Mesenchymal stem cell (in vitro differentiated cells and primary cell): ENCODE measurements at regions not wholly inside any gene's neighbourhood (a gene's known extent, or its start where the extent isn't known, plus 50 kb on each side); places are given as distances from the start of the nearest gene placed in this dataset.

Experiments
- DNase-seq: peaks from one replicate; pipeline ENCODE4 v3.0.0-alpha.2; 2013
- H2AFZ ChIP-seq: one replicate; pipeline ENCODE4 v1.6.1; 2013; ENCODE audit warnings: low read depth, mild to moderate bottlenecking, control low read depth, inconsistent platforms, low read length, moderate library complexity
- H2AK5ac ChIP-seq: 2 replicates; pipeline ENCODE4 v1.6.1; 2013; ENCODE audit warnings: low read length, moderate library complexity, mild to moderate bottlenecking, inconsistent platforms; ENCODE audit not compliant: severe bottlenecking
- H2BK120ac ChIP-seq: one replicate; pipeline ENCODE4 v1.6.1; 2013; ENCODE audit warnings: low read depth, mild to moderate bottlenecking, inconsistent platforms, low read length, moderate library complexity
- H2BK12ac ChIP-seq, 2 experiments: one replicate each; pipeline ENCODE4 v1.6.1; 2013; ENCODE audit warnings: inconsistent platforms in 2 of 2, low read length in 2 of 2, mild to moderate bottlenecking in 2 of 2, moderate library complexity in 2 of 2, control low read depth in 1 of 2
- H2BK15ac ChIP-seq: one replicate; pipeline ENCODE4 v1.6.1; 2013; ENCODE audit warnings: mild to moderate bottlenecking, low read depth, inconsistent platforms; ENCODE audit not compliant: poor library complexity, severe bottlenecking
- H2BK5ac ChIP-seq: 2 replicates; pipeline ENCODE4 v1.6.1; 2013; ENCODE audit warnings: low read depth, mild to moderate bottlenecking, low read length, control low read depth, inconsistent platforms; ENCODE audit not compliant: poor library complexity, severe bottlenecking
- H3K14ac ChIP-seq, 2 experiments: one replicate each; pipeline ENCODE4 v1.6.1; 2013; ENCODE audit warnings: inconsistent platforms in 2 of 2, low read length in 2 of 2, control low read depth in 1 of 2, mild to moderate bottlenecking in 1 of 2, moderate library complexity in 1 of 2
- H3K18ac ChIP-seq, 2 experiments: one replicate each; pipeline ENCODE4 v1.6.1; 2013; ENCODE audit warnings: inconsistent platforms in 2 of 2, low read length in 2 of 2, control low read depth in 1 of 2, low read depth in 1 of 2, mild to moderate bottlenecking in 1 of 2
- H3K23ac ChIP-seq, 2 experiments: one replicate each; pipeline ENCODE4 v1.6.1; 2013; ENCODE audit warnings: inconsistent platforms in 2 of 2, low read length in 2 of 2, mild to moderate bottlenecking in 2 of 2, moderate library complexity in 2 of 2, control low read depth in 1 of 2
- H3K27ac ChIP-seq: 2 replicates; pipeline ENCODE4 v1.5.1; 2013; ENCODE audit warnings: mild to moderate bottlenecking, moderate library complexity, low read length, control low read depth, inconsistent platforms; ENCODE audit not compliant: poor library complexity, severe bottlenecking
- H3K27me3 ChIP-seq, 2 experiments: 2 replicates each; pipeline versions ENCODE4 v1.6.1 to v1.7.0; 2013; ENCODE audit warnings: low read length in 2 of 2, mild to moderate bottlenecking in 2 of 2, moderate library complexity in 2 of 2, control low read depth in 1 of 2, inconsistent platforms in 1 of 2; ENCODE audit not compliant: control insufficient read depth in 1 of 2, insufficient read depth in 1 of 2
- H3K36me3 ChIP-seq, 2 experiments: 2 replicates each; pipeline versions ENCODE4 v1.6.1 to v1.7.0; 2013; ENCODE audit warnings: low read length in 2 of 2, control low read depth in 1 of 2, inconsistent platforms in 1 of 2, low read depth in 1 of 2, mild to moderate bottlenecking in 1 of 2; ENCODE audit not compliant: insufficient read depth in 2 of 2, control insufficient read depth in 1 of 2
- H3K4ac ChIP-seq, 2 experiments: one replicate each; pipeline ENCODE4 v1.6.1; 2013; ENCODE audit warnings: inconsistent platforms in 2 of 2, low read length in 2 of 2, mild to moderate bottlenecking in 2 of 2, moderate library complexity in 2 of 2, control low read depth in 1 of 2, low read depth in 1 of 2
- H3K4me1 ChIP-seq: 2 replicates; pipeline ENCODE4 v1.6.1; 2013; ENCODE audit warnings: low read depth, low read length, control low read depth; ENCODE audit not compliant: control insufficient read depth, insufficient read depth
- H3K4me2 ChIP-seq: 2 replicates; pipeline ENCODE4 v1.6.1; 2013; ENCODE audit warnings: low read length, mild to moderate bottlenecking, inconsistent platforms; ENCODE audit not compliant: poor library complexity, severe bottlenecking
- H3K4me3 ChIP-seq, 2 experiments: 2 replicates each; pipeline versions ENCODE4 v1.5.1 to v1.7.0; 2013; ENCODE audit warnings: low read length in 2 of 2, mild to moderate bottlenecking in 2 of 2, control low read depth in 1 of 2, low read depth in 1 of 2; ENCODE audit not compliant: insufficient read depth in 1 of 2
- H3K79me1 ChIP-seq: replicated peaks from 2 replicates; pipeline ENCODE4 v1.6.1; 2013; ENCODE audit warnings: mild to moderate bottlenecking, control low read depth, low read length, inconsistent platforms; ENCODE audit not compliant: poor library complexity, severe bottlenecking
- H3K9ac ChIP-seq: 2 replicates; pipeline ENCODE4 v1.7.0; 2013; ENCODE audit warnings: mild to moderate bottlenecking, low read length, moderate library complexity
- H3K9me3 ChIP-seq: 2 replicates; pipeline ENCODE4 v1.7.0; 2013; ENCODE audit warnings: mild to moderate bottlenecking, low read length; ENCODE audit not compliant: control insufficient read depth
- H4K8ac ChIP-seq: one replicate; pipeline ENCODE4 v1.6.1; 2013; ENCODE audit warnings: inconsistent platforms, mild to moderate bottlenecking, low read length, moderate library complexity
- H4K91ac ChIP-seq: one replicate; pipeline ENCODE4 v1.6.1; 2013; ENCODE audit warnings: mild to moderate bottlenecking, low read length, inconsistent platforms
- WGBS: methylation state at CpG from one replicate; pipeline ENCODE4 v1.1.7; 2013; ENCODE audit warnings: mixed read lengths; 5-methylcytosine and 5-hydroxymethylcytosine counted together

- Histone ChIP-seq H3K9ac (no peak overlapping the region), H3K27me3 (no peaks in the 10 kb centered on the region), H2BK15ac (no peak overlapping the region), H4K8ac (no peak overlapping the region), H4K91ac (no peak overlapping the region), H3K4me2 (no peak overlapping the region), H2BK12ac (no peak overlapping the region), H2AFZ (no peak overlapping the region), H3K4ac (no peak overlapping the region), H3K23ac (no peak overlapping the region), H2BK5ac (no peak overlapping the region), H3K4me1 (no peaks in the 10 kb centered on the region), H2BK120ac (no peak overlapping the region), H3K36me3 (no peaks in the 10 kb centered on the region), H3K79me1 (no peaks in the 10 kb centered on the region), H2AK5ac (no peak overlapping the region), H3K9me3 (no peaks in the 10 kb centered on the region), H3K27ac (no peak overlapping the region), H3K4me3 (no peak overlapping the region), H3K18ac (no peak overlapping the region), H3K14ac (no peak overlapping the region)
- 89% methylated on average over 1 of the region's 1 CpG for WGBS
- DNase-seq, result no peak
Measured at GRCh38 chr3:18786650-18787323, 361.5 kb upstream of the KCNH8 start.

GRCh38 chr3:18782191-18782590 lies 357.1 kb upstream of the SATB1 start:
- Histone ChIP-seq H3K36me3 (no peaks in the 10 kb centered on the region), H3K79me1 (no peaks in the 10 kb centered on the region), H3K9me3 (no peaks in the 10 kb centered on the region), H2BK5ac (no peak overlapping the region), H3K27ac (no peak overlapping the region), H3K18ac (no peak overlapping the region), H3K4me3 (no peak overlapping the region), H4K8ac (no peak overlapping the region), H2BK12ac (no peak overlapping the region), H2AFZ (no peak overlapping the region), H3K23ac (no peak overlapping the region), H2BK15ac (no peak overlapping the region), H4K91ac (no peak overlapping the region), H3K9ac (no peak overlapping the region), H2BK120ac (no peak overlapping the region), H3K4me1 (no peaks in the 10 kb centered on the region), H3K4ac (no peak overlapping the region), H3K27me3 (no peaks in the 10 kb centered on the region), H3K4me2 (no peak overlapping the region), H2AK5ac (no peak overlapping the region), H3K14ac (no peak overlapping the region)
- no peak for DNase-seq
- 63% methylated on average over 1 of the region's 2 CpGs for WGBS

GRCh38 chr3:18780959-18781358 lies 355.8 kb upstream of the SATB1 start:
- Histone ChIP-seq H3K27ac (no peak overlapping the region), H3K9ac (no peak overlapping the region), H3K79me1 (no peaks in the 10 kb centered on the region), H3K27me3 (no peaks in the 10 kb centered on the region), H3K36me3 (no peaks in the 10 kb centered on the region), H2BK5ac (no peak overlapping the region), H4K8ac (no peak overlapping the region), H3K4me2 (no peak overlapping the region), H3K9me3 (no peaks in the 10 kb centered on the region), H3K4me3 (no peak overlapping the region), H2AK5ac (no peak overlapping the region), H3K14ac (no peak overlapping the region), H2BK120ac (no peak overlapping the region), H2AFZ (no peak overlapping the region), H3K4ac (no peak overlapping the region), H4K91ac (no peak overlapping the region), H3K18ac (no peak overlapping the region), H2BK12ac (no peak overlapping the region), H3K4me1 (no peaks in the 10 kb centered on the region), H3K23ac (no peak overlapping the region), H2BK15ac (no peak overlapping the region)
- WGBS, result 90% methylated on average over 3 of the region's 3 CpGs
- no peak for DNase-seq

GRCh38 chr3:18779704-18780103 lies 354.6 kb upstream of the SATB1 start:
- Histone ChIP-seq H3K79me1 (no peaks in the 10 kb centered on the region), H3K9me3 (no peaks in the 10 kb centered on the region), H3K23ac (no peak overlapping the region), H3K9ac (no peak overlapping the region), H2AK5ac (no peak overlapping the region), H3K4me3 (no peak overlapping the region), H2BK120ac (no peak overlapping the region), H2BK5ac (no peak overlapping the region), H3K14ac (no peak overlapping the region), H4K8ac (no peak overlapping the region), H3K36me3 (no peaks in the 10 kb centered on the region), H3K27ac (no peak overlapping the region), H4K91ac (no peak overlapping the region), H2BK15ac (no peak overlapping the region), H3K18ac (no peak overlapping the region), H2AFZ (no peak overlapping the region), H3K4ac (no peak overlapping the region), H3K4me1 (no peaks in the 10 kb centered on the region), H3K27me3 (no peaks in the 10 kb centered on the region), H2BK12ac (no peak overlapping the region), H3K4me2 (no peak overlapping the region)
- DNase-seq, result no peak
- WGBS, result 92% methylated on average over 2 of the region's 2 CpGs
